Endothelial cell of umbilical vein (primary cell): ENCODE measurements at regions not wholly inside any gene's neighbourhood (a gene's known extent, or its start where the extent isn't known, plus 50 kb on each side); places are given as distances from the start of the nearest gene placed in this dataset.

Experiments
- BruUV-seq: library from RNA; stranded (reverse); fragments of 400-500 nt; replicated peaks from 2 replicates; lab custom pipeline; 2021; lab: Mats Ljungman, UMichigan
- CTCF ChIA-PET: fragments of 300-600, 350-600 bp; sonication (Branson Sonifier 250); formaldehyde crosslinking; loops from one replicate; lab custom pipeline; 2021; ENCODE audit warnings: antibody characterized with exemption, inconsistent platforms; lab: Charles Lee
- POLR2A ChIA-PET: fragments of 300-600, 350-600 bp; sonication (Branson Sonifier 250); formaldehyde crosslinking; loops from one replicate; lab custom pipeline; 2021; ENCODE audit warnings: antibody characterized with exemption, inconsistent platforms; lab: Charles Lee
- DNase-seq: peaks from one replicate; pipeline ENCODE4 v3.0.0-alpha.2; 2011; ENCODE audit warnings: low read depth, low spot score
- FAIRE-seq: peaks from 2 replicates; lab custom pipeline; 2011; peaks lifted over from hg19 to GRCh38; lab: Jason Lieb, UNC
- H2AFZ ChIP-seq: 2 replicates; pipeline ENCODE4 v1.6.0; 2012; ENCODE audit warnings: low read depth, low read length, control low read depth, inconsistent platforms
- H3K27ac ChIP-seq: 2 replicates; pipeline ENCODE4 v1.5.1; 2011; ENCODE audit warnings: low read depth, mild to moderate bottlenecking, control low read depth, low read length, moderate library complexity; ENCODE audit not compliant: insufficient read depth
- H3K27me3 ChIP-seq, 2 experiments: 2 replicates each; pipeline versions ENCODE4 v1.6.0 to v1.6.1; 2011; ENCODE audit warnings: low read length in 2 of 2, mixed read lengths in 1 of 2; ENCODE audit not compliant: control insufficient read depth in 2 of 2, insufficient read depth in 2 of 2
- H3K36me3 ChIP-seq, 2 experiments: 2 replicates in 1 of 2; 3 replicates in 1 of 2; pipeline ENCODE4 v1.5.1; 2011; ENCODE audit warnings: low read length in 2 of 2, mild to moderate bottlenecking in 1 of 2, moderate library complexity in 1 of 2; ENCODE audit not compliant: control insufficient read depth in 2 of 2, insufficient read depth in 2 of 2; ENCODE audit errors: extremely low read depth in 1 of 2
- H3K4me1 ChIP-seq: 3 replicates; pipeline ENCODE4 v1.5.1; 2011; ENCODE audit warnings: mild to moderate bottlenecking, low read length; ENCODE audit not compliant: control insufficient read depth, insufficient read depth; ENCODE audit errors: extremely low read depth
- H3K4me2 ChIP-seq: 2 replicates; pipeline ENCODE4 v1.6.1; 2011; ENCODE audit warnings: low read length, control low read depth, mixed read lengths; ENCODE audit not compliant: insufficient read depth
- H3K4me3 ChIP-seq, 3 experiments: fragments of 200-600 bp in 1 of 3; sonication (generic), shearing (Covaris generic) in 1 of 3; replicated peaks in 1 of 3; 2 replicates each; pipeline ENCODE4 v1.5.1; 2011 to 2016; ENCODE audit warnings: control low read depth in 3 of 3, low read length in 3 of 3, mild to moderate bottlenecking in 2 of 3, inconsistent platforms in 1 of 3, low read depth in 1 of 3, moderate library complexity in 1 of 3; ENCODE audit not compliant: insufficient read depth in 1 of 3
- H3K79me2 ChIP-seq: 2 replicates; pipeline ENCODE4 v1.6.0; 2012; ENCODE audit warnings: low read length, inconsistent platforms; ENCODE audit not compliant: control insufficient read depth, insufficient read depth
- H3K9ac ChIP-seq: replicated peaks from 2 replicates; pipeline ENCODE3; 2011; ENCODE audit warnings: low read length, control low read depth; ENCODE audit not compliant: insufficient read depth; ENCODE audit errors: extremely low read depth
- H3K9me1 ChIP-seq: replicated peaks from 3 replicates; pipeline ENCODE4 v1.6.0; 2011; ENCODE audit warnings: mild to moderate bottlenecking, low read length; ENCODE audit not compliant: control insufficient read depth, insufficient read depth; ENCODE audit errors: extremely low read depth
- H3K9me3 ChIP-seq: replicated peaks from 2 replicates; pipeline ENCODE4 v1.5.1; 2012; ENCODE audit warnings: low read length, inconsistent platforms; ENCODE audit not compliant: control insufficient read depth, insufficient read depth
- H4K20me1 ChIP-seq: replicated peaks from 2 replicates; pipeline ENCODE3; 2011; ENCODE audit warnings: mild to moderate bottlenecking, low read length; ENCODE audit not compliant: control insufficient read depth, insufficient read depth; ENCODE audit errors: extremely low read depth
- EZH2 ChIP-seq: IDR thresholded peaks from 2 replicates; pipeline ENCODE4 v1.6.1; 2012; ENCODE audit warnings: borderline replicate concordance, low read depth, mild to moderate bottlenecking, moderate library complexity, low read length, inconsistent platforms; ENCODE audit not compliant: severe bottlenecking
- FOS ChIP-seq: IDR thresholded peaks from 2 replicates; pipeline ENCODE4 v1.6.1; 2011; ENCODE audit warnings: mild to moderate bottlenecking, low read length, moderate library complexity, borderline replicate concordance; ENCODE audit not compliant: insufficient read depth
- GATA2 ChIP-seq: IDR thresholded peaks from 2 replicates; pipeline ENCODE4 v1.7.0; 2011; ENCODE audit warnings: low read depth, mild to moderate bottlenecking, moderate library complexity, mixed read lengths, low read length; ENCODE audit not compliant: insufficient read length, insufficient read depth
- JUN ChIP-seq: IDR thresholded peaks from 2 replicates; pipeline ENCODE4 v1.6.1; 2011; ENCODE audit warnings: borderline replicate concordance, low read depth; ENCODE audit not compliant: insufficient read length, insufficient read depth
- MYC ChIP-seq: IDR thresholded peaks from one replicate; pipeline ENCODE4 v1.6.1; 2011; ENCODE audit warnings: mild to moderate bottlenecking, low read depth, low read length
- POLR2A ChIP-seq: IDR thresholded peaks from 2 replicates; pipeline ENCODE4 v1.6.1; 2012; ENCODE audit warnings: low read depth, mild to moderate bottlenecking, control low read depth, low read length
- POLR2AphosphoS5 ChIP-seq: IDR thresholded peaks from 2 replicates; pipeline ENCODE4 v1.6.1; 2012; ENCODE audit warnings: low read depth, mild to moderate bottlenecking, control low read depth, low read length, moderate library complexity; ENCODE audit not compliant: insufficient read depth
- dilution Hi-C: fragments of 300-500 bp; cut with MboI; formaldehyde crosslinking; loops from one replicate; pipeline ENCODE4 v1.15.0; 2019; ENCODE audit warnings: low sequenced_read_pairs; ENCODE audit not compliant: extremely low pct_ligation_motif_present
- intact Hi-C: fragments of 100-400 bp; cut with micrococcal nuclease; formaldehyde crosslinking; loops from one replicate; pipeline ENCODE4 v1.10.0; 2022
- TF ChIP-seq, protein P1 (sequence below): IDR thresholded peaks from 2 replicates; pipeline ENCODE4 v1.6.1; 2011; ENCODE audit not compliant: insufficient read depth, insufficient read length
- TF ChIP-seq, protein P2 (sequence below), 2 donors: IDR thresholded peaks; 1 replicate in 1 of 2; 2 replicates in 1 of 2; pipeline ENCODE4 v1.5.1; 2011; ENCODE audit warnings: low read length in 2 of 2, mild to moderate bottlenecking in 2 of 2, moderate library complexity in 2 of 2, control low read depth in 1 of 2, inconsistent platforms in 1 of 2, low read depth in 1 of 2; ENCODE audit not compliant: insufficient read depth in 1 of 2; ENCODE audit errors: extremely low read depth in 1 of 2

DNA sequence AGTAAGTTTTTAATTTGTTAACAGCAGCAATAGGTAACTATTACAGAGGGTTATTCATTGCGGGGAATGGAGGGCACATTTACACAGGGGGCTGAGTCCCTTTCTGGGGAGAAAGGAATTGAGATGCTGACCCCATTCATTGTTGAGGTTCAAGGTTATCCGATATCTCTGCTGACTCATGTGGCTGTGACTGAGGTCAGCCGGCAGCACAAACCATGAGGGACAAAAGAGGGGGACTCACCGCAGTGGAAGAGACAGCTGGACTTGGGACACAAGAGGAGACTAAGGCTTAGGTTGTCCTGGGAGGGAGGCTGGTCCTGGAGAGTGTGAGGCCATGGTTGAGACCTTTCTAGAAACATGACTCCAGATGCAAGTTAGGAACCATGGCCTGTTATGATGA, 119.1 kb upstream of the XYLT1 start:
- Histone ChIP-seq H3K9ac (no peak overlapping the region), H3K4me2 (no peak overlapping the region), H3K79me2 (no peaks in the 10 kb centered on the region), H3K27ac (no peak overlapping the region), H3K4me3 (no peak overlapping the region), H2AFZ (no peak overlapping the region), H3K36me3 (no peaks in the 10 kb centered on the region), H4K20me1 (no peaks in the 10 kb centered on the region), H3K27me3 (no peaks in the 10 kb centered on the region), H3K9me3 (peaks cover 2% of the 10 kb centered on the region), H3K4me1 (no peaks in the 10 kb centered on the region), H3K9me1 (no peaks in the 10 kb centered on the region)
- intact Hi-C loops (no loop called here), dilution Hi-C loops (no loop called here)
- DNase-seq (no peak), FAIRE-seq (no peak)
- TF ChIP-seq FOS (no peak), JUN (no peak), POLR2A (no peak), POLR2AphosphoS5 (no peak), EZH2 (no peak), MYC (no peak), GATA2 (no peak)
- TF ChIP-seq, protein P1, sequence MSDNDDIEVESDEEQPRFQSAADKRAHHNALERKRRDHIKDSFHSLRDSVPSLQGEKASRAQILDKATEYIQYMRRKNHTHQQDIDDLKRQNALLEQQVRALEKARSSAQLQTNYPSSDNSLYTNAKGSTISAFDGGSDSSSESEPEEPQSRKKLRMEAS: no peak
- ChIA-PET CTCF (no interaction called here), POLR2A (no interaction called here)
- no TSS peak for BruUV-seq

DNA sequence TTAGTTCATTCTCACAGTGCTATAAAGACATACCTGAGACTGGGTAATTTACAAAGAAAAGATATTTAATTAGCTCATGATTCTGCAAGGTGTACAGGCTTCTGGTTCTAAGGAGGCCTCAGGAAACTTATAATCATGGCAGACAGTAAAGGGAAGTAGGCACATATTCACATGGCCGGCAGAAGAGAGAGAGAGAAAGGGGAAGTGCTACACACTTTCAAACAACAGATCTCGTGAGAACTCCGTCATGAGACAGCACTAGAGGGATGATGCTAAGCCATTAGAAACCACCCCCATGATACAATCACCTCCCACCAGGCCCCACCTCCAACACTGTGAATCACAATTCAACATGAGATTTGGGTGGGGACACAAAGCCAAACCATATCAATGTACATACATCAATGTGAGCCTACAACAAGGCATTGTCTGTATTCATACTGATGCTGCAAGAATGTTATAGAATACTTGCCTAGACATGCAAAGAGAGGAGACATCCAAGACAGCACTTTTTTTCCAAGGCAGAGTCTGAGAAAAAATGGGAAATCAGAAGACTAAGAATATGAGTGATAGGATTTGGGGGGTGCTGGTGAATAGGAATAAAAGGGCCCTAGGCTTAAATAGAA, 114.8 kb upstream of the XYLT1 start:
- Histone ChIP-seq H2AFZ (no peak overlapping the region), H3K9ac (no peak overlapping the region), H3K79me2 (no peaks in the 10 kb centered on the region), H3K27me3 (no peaks in the 10 kb centered on the region), H3K27ac (no peak overlapping the region), H3K4me2 (no peak overlapping the region), H3K36me3 (no peaks in the 10 kb centered on the region), H3K9me3 (no peaks in the 10 kb centered on the region), H3K4me3 (no peak overlapping the region), H3K4me1 (no peaks in the 10 kb centered on the region), H3K9me1 (no peaks in the 10 kb centered on the region), H4K20me1 (no peaks in the 10 kb centered on the region)
- dilution Hi-C loops: no loop called here
- TF ChIP-seq POLR2AphosphoS5 (no peak), GATA2 (no peak), FOS (no peak), POLR2A (no peak), MYC (no peak), JUN (no peak), EZH2 (no peak)
- TF ChIP-seq, protein P2, sequence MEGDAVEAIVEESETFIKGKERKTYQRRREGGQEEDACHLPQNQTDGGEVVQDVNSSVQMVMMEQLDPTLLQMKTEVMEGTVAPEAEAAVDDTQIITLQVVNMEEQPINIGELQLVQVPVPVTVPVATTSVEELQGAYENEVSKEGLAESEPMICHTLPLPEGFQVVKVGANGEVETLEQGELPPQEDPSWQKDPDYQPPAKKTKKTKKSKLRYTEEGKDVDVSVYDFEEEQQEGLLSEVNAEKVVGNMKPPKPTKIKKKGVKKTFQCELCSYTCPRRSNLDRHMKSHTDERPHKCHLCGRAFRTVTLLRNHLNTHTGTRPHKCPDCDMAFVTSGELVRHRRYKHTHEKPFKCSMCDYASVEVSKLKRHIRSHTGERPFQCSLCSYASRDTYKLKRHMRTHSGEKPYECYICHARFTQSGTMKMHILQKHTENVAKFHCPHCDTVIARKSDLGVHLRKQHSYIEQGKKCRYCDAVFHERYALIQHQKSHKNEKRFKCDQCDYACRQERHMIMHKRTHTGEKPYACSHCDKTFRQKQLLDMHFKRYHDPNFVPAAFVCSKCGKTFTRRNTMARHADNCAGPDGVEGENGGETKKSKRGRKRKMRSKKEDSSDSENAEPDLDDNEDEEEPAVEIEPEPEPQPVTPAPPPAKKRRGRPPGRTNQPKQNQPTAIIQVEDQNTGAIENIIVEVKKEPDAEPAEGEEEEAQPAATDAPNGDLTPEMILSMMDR (IDR thresholded peaks at IDR 0.05; ENCODE audit: extremely low read depth in 1 of 2, insufficient read depth in 1 of 2, low read depth in 1 of 2, low read length in 2 of 2): no peak
- TF ChIP-seq, protein P1: no peak
- BruUV-seq: no TSS peak
- ChIA-PET CTCF (no interaction called here), POLR2A (no interaction called here)
- no peak for FAIRE-seq
- intact Hi-C loops: no loop called here
- no peak for DNase-seq
